ENCODE measurements at regions not wholly inside any gene's neighbourhood (a gene's known extent, or its start where the extent isn't known, plus 50 kb on each side); places are given as distances from the start of the nearest gene placed in this dataset.

DNA sequence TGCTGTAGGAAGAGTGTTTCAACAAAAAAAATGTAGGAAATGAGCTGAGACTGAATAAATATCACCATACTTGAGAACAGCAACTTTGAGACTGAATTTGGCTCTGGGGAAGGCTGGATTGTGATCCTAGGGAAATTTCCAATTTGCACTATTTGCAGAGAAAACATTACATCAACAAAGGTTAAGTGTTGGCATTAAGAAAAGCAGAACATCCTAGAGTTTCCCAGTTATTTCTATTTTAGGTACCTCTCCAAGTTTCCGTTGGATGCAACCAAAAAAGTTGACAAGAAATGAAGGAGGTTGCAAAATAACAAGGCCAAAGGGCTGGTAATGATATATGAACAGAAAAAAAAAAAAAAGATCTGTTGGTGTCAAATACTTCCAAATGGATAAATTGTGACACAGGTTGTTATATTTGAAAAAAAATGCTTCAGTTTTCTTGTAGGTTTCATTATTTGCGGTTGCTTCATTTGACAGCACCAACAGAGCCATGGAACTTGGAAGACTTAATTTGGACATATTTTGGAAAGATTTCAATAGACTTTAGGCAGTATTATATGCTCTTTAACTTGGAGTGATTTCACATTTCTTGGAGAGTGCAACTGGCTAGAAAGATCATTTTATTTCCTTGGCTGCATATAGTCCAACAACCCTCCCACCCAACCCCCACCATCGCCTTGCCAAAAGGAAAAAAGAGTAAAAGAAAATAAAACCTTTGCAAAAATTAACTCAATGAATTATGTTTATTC is 230.8 kb downstream of the ZNF608 start:
- no peak for ATAC-seq
- TF ChIP-seq ARNTL (CRISPR knock-in tag; IDR thresholded peaks at IDR 0.05; ENCODE audit: borderline replicate concordance, low read depth): no peak
- TF ChIP-seq RARB (CRISPR knock-in tag; IDR thresholded peaks at IDR 0.05): no peak
- no peak for TF ChIP-seq TOX (CRISPR knock-in tag; IDR thresholded peaks at IDR 0.05; ENCODE audit: borderline replicate concordance)
- no peak for TF ChIP-seq OSR1 (CRISPR knock-in tag; IDR thresholded peaks at IDR 0.05)
- TF ChIP-seq ZC3H10 (CRISPR knock-in tag; IDR thresholded peaks at IDR 0.05): no peak
- TF ChIP-seq, protein P1, sequence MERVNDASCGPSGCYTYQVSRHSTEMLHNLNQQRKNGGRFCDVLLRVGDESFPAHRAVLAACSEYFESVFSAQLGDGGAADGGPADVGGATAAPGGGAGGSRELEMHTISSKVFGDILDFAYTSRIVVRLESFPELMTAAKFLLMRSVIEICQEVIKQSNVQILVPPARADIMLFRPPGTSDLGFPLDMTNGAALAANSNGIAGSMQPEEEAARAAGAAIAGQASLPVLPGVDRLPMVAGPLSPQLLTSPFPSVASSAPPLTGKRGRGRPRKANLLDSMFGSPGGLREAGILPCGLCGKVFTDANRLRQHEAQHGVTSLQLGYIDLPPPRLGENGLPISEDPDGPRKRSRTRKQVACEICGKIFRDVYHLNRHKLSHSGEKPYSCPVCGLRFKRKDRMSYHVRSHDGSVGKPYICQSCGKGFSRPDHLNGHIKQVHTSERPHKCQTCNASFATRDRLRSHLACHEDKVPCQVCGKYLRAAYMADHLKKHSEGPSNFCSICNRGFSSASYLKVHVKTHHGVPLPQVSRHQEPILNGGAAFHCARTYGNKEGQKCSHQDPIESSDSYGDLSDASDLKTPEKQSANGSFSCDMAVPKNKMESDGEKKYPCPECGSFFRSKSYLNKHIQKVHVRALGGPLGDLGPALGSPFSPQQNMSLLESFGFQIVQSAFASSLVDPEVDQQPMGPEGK (CRISPR knock-in tag; IDR thresholded peaks at IDR 0.05; ENCODE audit: borderline replicate concordance): no peak
- TF ChIP-seq CREB5 (CRISPR knock-in tag; IDR thresholded peaks at IDR 0.05; ENCODE audit: low read depth): no peak

GRCh38 chr5:124514956-124515355 is 231.5 kb downstream of the ZNF608 start:
- TF ChIP-seq OSR1 (CRISPR knock-in tag; IDR thresholded peaks at IDR 0.05) (no peak), PPARA (CRISPR knock-in tag; IDR thresholded peaks at IDR 0.05; ENCODE audit: borderline replicate concordance) (no peak), CREB5 (CRISPR knock-in tag; IDR thresholded peaks at IDR 0.05; ENCODE audit: low read depth) (no peak), GLIS3 (CRISPR knock-in tag; IDR thresholded peaks at IDR 0.05) (no peak), RARB (CRISPR knock-in tag; IDR thresholded peaks at IDR 0.05) (no peak), ARNTL (CRISPR knock-in tag; IDR thresholded peaks at IDR 0.05; ENCODE audit: borderline replicate concordance, low read depth) (no peak), BACH2 (CRISPR knock-in tag; IDR thresholded peaks at IDR 0.05; ENCODE audit: borderline replicate concordance) (no peak), ZFP3 (CRISPR knock-in tag; IDR thresholded peaks at IDR 0.05) (no peak), ZNF70 (CRISPR knock-in tag; IDR thresholded peaks at IDR 0.05) (no peak), ESRRG (CRISPR knock-in tag; IDR thresholded peaks at IDR 0.05) (no peak), ZC3H10 (CRISPR knock-in tag; IDR thresholded peaks at IDR 0.05) (no peak)
- TF ChIP-seq, protein P1 (CRISPR knock-in tag; IDR thresholded peaks at IDR 0.05; ENCODE audit: borderline replicate concordance): no peak
- TF ChIP-seq, protein P2, sequence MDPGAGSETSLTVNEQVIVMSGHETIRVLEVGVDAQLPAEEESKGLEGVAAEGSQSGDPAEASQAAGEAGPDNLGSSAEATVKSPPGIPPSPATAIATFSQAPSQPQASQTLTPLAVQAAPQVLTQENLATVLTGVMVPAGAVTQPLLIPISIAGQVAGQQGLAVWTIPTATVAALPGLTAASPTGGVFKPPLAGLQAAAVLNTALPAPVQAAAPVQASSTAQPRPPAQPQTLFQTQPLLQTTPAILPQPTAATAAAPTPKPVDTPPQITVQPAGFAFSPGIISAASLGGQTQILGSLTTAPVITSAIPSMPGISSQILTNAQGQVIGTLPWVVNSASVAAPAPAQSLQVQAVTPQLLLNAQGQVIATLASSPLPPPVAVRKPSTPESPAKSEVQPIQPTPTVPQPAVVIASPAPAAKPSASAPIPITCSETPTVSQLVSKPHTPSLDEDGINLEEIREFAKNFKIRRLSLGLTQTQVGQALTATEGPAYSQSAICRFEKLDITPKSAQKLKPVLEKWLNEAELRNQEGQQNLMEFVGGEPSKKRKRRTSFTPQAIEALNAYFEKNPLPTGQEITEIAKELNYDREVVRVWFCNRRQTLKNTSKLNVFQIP (CRISPR knock-in tag; IDR thresholded peaks at IDR 0.05; ENCODE audit: borderline replicate concordance, low read depth): no peak
- no peak for ATAC-seq

GRCh38 chr5:124512952-124513632 is 233.3 kb downstream of the ZNF608 start:
- ATAC-seq: no peak
- no peak for TF ChIP-seq ZFP30 (CRISPR knock-in tag; IDR thresholded peaks at IDR 0.05)
- TF ChIP-seq PPARA (CRISPR knock-in tag; IDR thresholded peaks at IDR 0.05; ENCODE audit: borderline replicate concordance): no peak
- TF ChIP-seq ESRRG (CRISPR knock-in tag; IDR thresholded peaks at IDR 0.05): no peak
- TF ChIP-seq CSDC2 (CRISPR knock-in tag; IDR thresholded peaks at IDR 0.05): no peak
- no peak for TF ChIP-seq GLIS3 (CRISPR knock-in tag; IDR thresholded peaks at IDR 0.05)
- TF ChIP-seq ZC3H10 (CRISPR knock-in tag; IDR thresholded peaks at IDR 0.05): no peak
- no peak for TF ChIP-seq ZNF565 (CRISPR knock-in tag; conservative IDR thresholded peaks at IDR 0.05; ENCODE audit: low read depth)
- TF ChIP-seq, protein P3, sequence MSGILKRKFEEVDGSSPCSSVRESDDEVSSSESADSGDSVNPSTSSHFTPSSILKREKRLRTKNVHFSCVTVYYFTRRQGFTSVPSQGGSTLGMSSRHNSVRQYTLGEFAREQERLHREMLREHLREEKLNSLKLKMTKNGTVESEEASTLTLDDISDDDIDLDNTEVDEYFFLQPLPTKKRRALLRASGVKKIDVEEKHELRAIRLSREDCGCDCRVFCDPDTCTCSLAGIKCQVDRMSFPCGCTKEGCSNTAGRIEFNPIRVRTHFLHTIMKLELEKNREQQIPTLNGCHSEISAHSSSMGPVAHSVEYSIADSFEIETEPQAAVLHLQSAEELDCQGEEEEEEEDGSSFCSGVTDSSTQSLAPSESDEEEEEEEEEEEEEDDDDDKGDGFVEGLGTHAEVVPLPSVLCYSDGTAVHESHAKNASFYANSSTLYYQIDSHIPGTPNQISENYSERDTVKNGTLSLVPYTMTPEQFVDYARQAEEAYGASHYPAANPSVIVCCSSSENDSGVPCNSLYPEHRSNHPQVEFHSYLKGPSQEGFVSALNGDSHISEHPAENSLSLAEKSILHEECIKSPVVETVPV (CRISPR knock-in tag; IDR thresholded peaks at IDR 0.05): no peak
- TF ChIP-seq, protein P1 (CRISPR knock-in tag; IDR thresholded peaks at IDR 0.05; ENCODE audit: borderline replicate concordance): no peak
- TF ChIP-seq ISL1 (CRISPR knock-in tag; IDR thresholded peaks at IDR 0.05): no peak
- TF ChIP-seq TOX (CRISPR knock-in tag; IDR thresholded peaks at IDR 0.05; ENCODE audit: borderline replicate concordance): no peak
